Activated T-cell treated with anti-CD3 and anti-CD28 coated beads, Interleukin-2, amount 50 U/mL, for 4 hours (primary cell): ENCODE measurements at regions not wholly inside any gene's neighbourhood (a gene's known extent, or its start where the extent isn't known, plus 50 kb on each side); places are given as distances from the start of the nearest gene placed in this dataset.
"Not testable (repeated sequence)": the region's sequence is repeated elsewhere in the genome, so short reads cannot be mapped to it uniquely, and the experiment has no call there.

Experiments
- ATAC-seq, 2 donors: fragments of 200-7000 bp; cut with Tn5 transposase; one replicate each; pipeline ENCODE4 v1.10.0; 2021
- DNase-seq: peaks from one replicate; pipeline ENCODE4 v3.0.0-alpha.2; 2020
- H3K27me3 Mint-ChIP-seq: one replicate; pipeline ENCODE4 v1.8.0; 2021; ENCODE audit warnings: low read depth, mixed read lengths
- H3K36me3 Mint-ChIP-seq: one replicate; pipeline ENCODE4 v1.8.0; 2022; ENCODE audit warnings: mixed read lengths; ENCODE audit not compliant: insufficient read depth
- H3K4me1 Mint-ChIP-seq: one replicate; pipeline ENCODE4 v1.8.0; 2021; ENCODE audit warnings: low read depth, mixed read lengths
- H3K4me3 Mint-ChIP-seq: one replicate; pipeline ENCODE4 v1.8.0; 2021; ENCODE audit warnings: mild to moderate bottlenecking, moderate library complexity, mixed read lengths
- H3K9me3 Mint-ChIP-seq: one replicate; pipeline ENCODE4 v1.8.0; 2021; ENCODE audit warnings: mixed read lengths

- Mint-ChIP-seq H3K36me3 (no peaks in the 10 kb centered on the region), H3K4me1 (no peaks in the 10 kb centered on the region), H3K9me3 (no peaks in the 10 kb centered on the region), H3K4me3 (no peak overlapping the region), H3K27me3 (peaks cover 38% of the 10 kb centered on the region)
- DNase-seq (no peak), ATAC-seq (no peak)
Measured at GRCh38 chr1:38187552-38187951, 141.0 kb upstream of the POU3F1 start.

- Mint-ChIP-seq H3K27me3 (peaks cover 33% of the 10 kb centered on the region), H3K36me3 (no peaks in the 10 kb centered on the region), H3K4me1 (no peaks in the 10 kb centered on the region), H3K9me3 (no peaks in the 10 kb centered on the region), H3K4me3 (no peak overlapping the region)
- DNase-seq (no peak), ATAC-seq (no peak)
Measured at GRCh38 chr1:38186566-38186965, 140.0 kb upstream of the POU3F1 start.

GRCh38 chr1:38185913-38186312, 139.3 kb upstream of the POU3F1 start:
- no peak for DNase-seq
- H3K27me3 Mint-ChIP-seq = peaks cover 28% of the 10 kb centered on the region
- ATAC-seq = no peak
- H3K4me3 Mint-ChIP-seq = no peak overlapping the region
- H3K4me1 Mint-ChIP-seq = no peaks in the 10 kb centered on the region
- no peaks in the 10 kb centered on the region for H3K9me3 Mint-ChIP-seq
- no peaks in the 10 kb centered on the region for H3K36me3 Mint-ChIP-seq

GRCh38 chr1:38183747-38184146, 137.2 kb upstream of the POU3F1 start:
- DNase-seq = no peak
- H3K9me3 Mint-ChIP-seq = no peaks in the 10 kb centered on the region
- no peaks in the 10 kb centered on the region for H3K36me3 Mint-ChIP-seq
- no peaks in the 10 kb centered on the region for H3K4me1 Mint-ChIP-seq
- H3K4me3 Mint-ChIP-seq = no peak overlapping the region
- ATAC-seq = no peak
- peaks cover 14% of the 10 kb centered on the region for H3K27me3 Mint-ChIP-seq

- ATAC-seq (no peak), DNase-seq (no peak)
- no peak overlapping the region for H3K4me3 Mint-ChIP-seq
- H3K9me3 Mint-ChIP-seq = no peaks in the 10 kb centered on the region
- no peaks in the 10 kb centered on the region for H3K4me1 Mint-ChIP-seq
- peaks cover 14% of the 10 kb centered on the region for H3K27me3 Mint-ChIP-seq
- no peaks in the 10 kb centered on the region for H3K36me3 Mint-ChIP-seq
Measured at GRCh38 chr1:38183096-38183495, 136.5 kb upstream of the POU3F1 start.

GRCh38 chr1:38180388-38180787, 133.8 kb upstream of the POU3F1 start:
- not testable (repeated sequence) for H3K36me3 Mint-ChIP-seq, H3K27me3 Mint-ChIP-seq, H3K9me3 Mint-ChIP-seq, H3K4me1 Mint-ChIP-seq, ATAC-seq, DNase-seq, H3K4me3 Mint-ChIP-seq

GRCh38 chr1:38179483-38179882, 132.9 kb upstream of the POU3F1 start:
- Mint-ChIP-seq H3K4me3 (no peak overlapping the region), H3K9me3 (no peaks in the 10 kb centered on the region), H3K4me1 (no peaks in the 10 kb centered on the region), H3K27me3 (peaks cover 2% of the 10 kb centered on the region), H3K36me3 (no peaks in the 10 kb centered on the region)
- ATAC-seq (no peak), DNase-seq (no peak)

GRCh38 chr1:38178216-38178615, 131.6 kb upstream of the POU3F1 start:
- no peaks in the 10 kb centered on the region for H3K9me3 Mint-ChIP-seq
- H3K36me3 Mint-ChIP-seq = no peaks in the 10 kb centered on the region
- no peak overlapping the region for H3K4me3 Mint-ChIP-seq
- no peak for DNase-seq
- no peak for ATAC-seq
- H3K4me1 Mint-ChIP-seq = no peaks in the 10 kb centered on the region
- H3K27me3 Mint-ChIP-seq = peaks cover 2% of the 10 kb centered on the region

GRCh38 chr1:38175121-38175520, 128.5 kb upstream of the POU3F1 start:
- ATAC-seq (no peak), DNase-seq (no peak)
- H3K4me3 Mint-ChIP-seq = no peak overlapping the region
- no peaks in the 10 kb centered on the region for H3K4me1 Mint-ChIP-seq
- H3K9me3 Mint-ChIP-seq = no peaks in the 10 kb centered on the region
- H3K27me3 Mint-ChIP-seq = peaks cover 2% of the 10 kb centered on the region
- no peaks in the 10 kb centered on the region for H3K36me3 Mint-ChIP-seq

GRCh38 chr1:38173848-38174247, 127.3 kb upstream of the POU3F1 start:
- DNase-seq = no peak
- H3K36me3 Mint-ChIP-seq = no peaks in the 10 kb centered on the region
- no peaks in the 10 kb centered on the region for H3K4me1 Mint-ChIP-seq
- no peak for ATAC-seq
- H3K27me3 Mint-ChIP-seq = peaks cover 2% of the 10 kb centered on the region
- no peaks in the 10 kb centered on the region for H3K9me3 Mint-ChIP-seq
- no peak overlapping the region for H3K4me3 Mint-ChIP-seq

- DNase-seq (no peak), ATAC-seq (no peak)
- Mint-ChIP-seq H3K36me3 (no peaks in the 10 kb centered on the region), H3K4me3 (no peak overlapping the region), H3K9me3 (no peaks in the 10 kb centered on the region), H3K4me1 (no peaks in the 10 kb centered on the region), H3K27me3 (peaks cover 2% of the 10 kb centered on the region)
Measured at GRCh38 chr1:38173157-38173831, 126.7 kb upstream of the POU3F1 start.

- H3K4me3 Mint-ChIP-seq = no peak overlapping the region
- H3K27me3 Mint-ChIP-seq = peaks cover 12% of the 10 kb centered on the region
- H3K36me3 Mint-ChIP-seq = no peaks in the 10 kb centered on the region
- DNase-seq (no peak), ATAC-seq (no peak)
- H3K9me3 Mint-ChIP-seq = no peaks in the 10 kb centered on the region
- H3K4me1 Mint-ChIP-seq = no peaks in the 10 kb centered on the region
Measured at GRCh38 chr1:38169121-38169520, 122.5 kb upstream of the POU3F1 start.

- Mint-ChIP-seq H3K27me3 (peaks cover 17% of the 10 kb centered on the region), H3K4me1 (no peaks in the 10 kb centered on the region), H3K9me3 (no peaks in the 10 kb centered on the region), H3K4me3 (no peak overlapping the region), H3K36me3 (no peaks in the 10 kb centered on the region)
- no peak for ATAC-seq
- no peak for DNase-seq
Measured at GRCh38 chr1:38168365-38168764, 121.8 kb upstream of the POU3F1 start.

- no peak for ATAC-seq
- H3K9me3 Mint-ChIP-seq = no peaks in the 10 kb centered on the region
- H3K36me3 Mint-ChIP-seq = no peaks in the 10 kb centered on the region
- H3K4me3 Mint-ChIP-seq = no peak overlapping the region
- no peaks in the 10 kb centered on the region for H3K4me1 Mint-ChIP-seq
- no peak for DNase-seq
- H3K27me3 Mint-ChIP-seq = peaks cover 21% of the 10 kb centered on the region
Measured at GRCh38 chr1:38166461-38166860, 119.9 kb upstream of the POU3F1 start.

- Mint-ChIP-seq H3K27me3 (peaks cover 21% of the 10 kb centered on the region), H3K4me1 (no peaks in the 10 kb centered on the region)
Measured at GRCh38 chr1:38153778-38154470, 107.3 kb upstream of the POU3F1 start.

More at GRCh38 chr1:38153778-38154470, 107.3 kb upstream of the POU3F1 start:
- Mint-ChIP-seq H3K4me3 (no peak overlapping the region), H3K36me3 (no peaks in the 10 kb centered on the region), H3K9me3 (peaks cover 9% of the 10 kb centered on the region)
- no peak for DNase-seq
- no peak for ATAC-seq
